ENCODE measurements at regions not wholly inside any gene's neighbourhood (a gene's known extent, or its start where the extent isn't known, plus 50 kb on each side); places are given as distances from the start of the nearest gene placed in this dataset.

- H3K4me1 ChIP-seq: no peaks in the 10 kb centered on the region
- intact Hi-C loops (cut with micrococcal nuclease): no loop called here
- no peaks in the 10 kb centered on the region for H3K36me3 ChIP-seq
- H3K9me3 ChIP-seq (replicated peaks): peaks cover 31% of the 10 kb centered on the region
- H3K4me3 ChIP-seq: no peak overlapping the region
- DNase-seq: no peak
- TF ChIP-seq CTCF (IDR thresholded peaks at IDR 0.05; ENCODE audit: borderline replicate concordance): no peak
- H3K27ac ChIP-seq (replicated peaks): no peak overlapping the region
- H3K27me3 ChIP-seq (ENCODE audit: low read depth): no peaks in the 10 kb centered on the region
Measured at GRCh38 chr4:22986881-22987280, 294.1 kb downstream of the GBA3 start.

DNA sequence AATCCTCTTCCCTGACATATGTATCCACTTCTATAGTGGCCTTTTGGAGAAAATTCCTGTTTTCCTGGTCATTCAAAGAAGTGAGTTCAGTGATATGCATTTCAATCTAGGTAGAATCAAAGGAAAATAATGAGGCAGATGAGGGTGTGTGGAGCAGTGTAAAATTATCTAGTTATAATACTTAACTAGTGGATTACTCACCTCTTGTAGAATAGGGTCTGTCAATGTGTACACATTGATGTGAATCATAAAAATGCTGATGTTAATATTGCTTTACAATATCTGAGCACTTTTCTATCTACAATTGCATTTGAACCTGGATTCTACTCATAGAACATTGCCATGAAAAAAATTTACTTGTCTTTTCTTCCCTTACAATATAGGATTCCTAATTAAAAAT is 293.5 kb downstream of the GBA3 start:
- peaks cover 36% of the 10 kb centered on the region for H3K9me3 ChIP-seq (replicated peaks)
- intact Hi-C loops (cut with micrococcal nuclease): no loop called here

GRCh38 chr4:22984390-22984789 is 291.7 kb downstream of the GBA3 start:
- no peak for DNase-seq
- H3K36me3 ChIP-seq: no peaks in the 10 kb centered on the region
- peaks cover 46% of the 10 kb centered on the region for H3K9me3 ChIP-seq (replicated peaks)
- no peak overlapping the region for H3K27ac ChIP-seq (replicated peaks)
- H3K4me3 ChIP-seq: no peak overlapping the region
- no peak for TF ChIP-seq CTCF (IDR thresholded peaks at IDR 0.05; ENCODE audit: borderline replicate concordance)
- H3K27me3 ChIP-seq (ENCODE audit: low read depth): no peaks in the 10 kb centered on the region
- no peaks in the 10 kb centered on the region for H3K4me1 ChIP-seq
- intact Hi-C loops (cut with micrococcal nuclease): no loop called here

More for the DNA sequence above, 293.5 kb downstream of the GBA3 start:
- H3K36me3 ChIP-seq: no peaks in the 10 kb centered on the region
- DNase-seq: no peak
- H3K27ac ChIP-seq (replicated peaks): no peak overlapping the region
- no peaks in the 10 kb centered on the region for H3K27me3 ChIP-seq (ENCODE audit: low read depth)
- no peaks in the 10 kb centered on the region for H3K4me1 ChIP-seq
- TF ChIP-seq CTCF (IDR thresholded peaks at IDR 0.05; ENCODE audit: borderline replicate concordance): no peak
- H3K4me3 ChIP-seq: no peak overlapping the region

GRCh38 chr4:22978656-22979055 is 285.9 kb downstream of the GBA3 start:
- Histone ChIP-seq H3K27ac (replicated peaks) (no peak overlapping the region), H3K9me3 (replicated peaks) (peaks cover 63% of the 10 kb centered on the region), H3K36me3 (no peaks in the 10 kb centered on the region), H3K27me3 (ENCODE audit: low read depth) (no peaks in the 10 kb centered on the region), H3K4me3 (no peak overlapping the region), H3K4me1 (no peaks in the 10 kb centered on the region)
- TF ChIP-seq CTCF (IDR thresholded peaks at IDR 0.05; ENCODE audit: borderline replicate concordance): no peak
- intact Hi-C loops (cut with micrococcal nuclease): no loop called here
- no peak for DNase-seq

DNA sequence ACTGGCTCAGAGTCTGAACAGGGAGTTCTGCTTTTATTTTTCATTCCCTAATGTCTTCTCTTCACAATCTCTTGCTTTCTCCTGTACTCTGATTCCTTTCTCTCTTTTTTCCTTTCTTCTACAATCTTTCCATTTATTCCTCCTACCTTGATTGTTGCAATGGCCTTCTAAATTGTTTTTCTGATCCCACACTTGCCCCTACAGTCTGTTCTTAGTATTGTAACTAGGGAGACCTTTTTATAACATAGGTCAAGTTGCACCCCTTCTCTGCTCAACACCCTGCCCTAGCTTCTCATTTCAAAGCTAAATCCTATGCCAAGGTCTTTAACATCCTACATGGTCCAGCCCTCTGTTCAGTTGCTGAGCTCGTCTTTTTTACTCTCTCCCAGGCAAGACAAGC is 277.9 kb downstream of the GBA3 start:
- no peaks in the 10 kb centered on the region for H3K4me1 ChIP-seq
- TF ChIP-seq CTCF (IDR thresholded peaks at IDR 0.05; ENCODE audit: borderline replicate concordance): no peak
- intact Hi-C loops (cut with micrococcal nuclease): no loop called here
- no peaks in the 10 kb centered on the region for H3K36me3 ChIP-seq
- H3K27me3 ChIP-seq (ENCODE audit: low read depth): no peaks in the 10 kb centered on the region
- no peak for DNase-seq
- no peak overlapping the region for H3K27ac ChIP-seq (replicated peaks)
- H3K9me3 ChIP-seq (replicated peaks): peaks cover 43% of the 10 kb centered on the region
- H3K4me3 ChIP-seq: no peak overlapping the region
